ENCODE measurements at regions not wholly inside any gene's neighbourhood (a gene's known extent, or its start where the extent isn't known, plus 50 kb on each side); places are given as distances from the start of the nearest gene placed in this dataset.

DNA sequence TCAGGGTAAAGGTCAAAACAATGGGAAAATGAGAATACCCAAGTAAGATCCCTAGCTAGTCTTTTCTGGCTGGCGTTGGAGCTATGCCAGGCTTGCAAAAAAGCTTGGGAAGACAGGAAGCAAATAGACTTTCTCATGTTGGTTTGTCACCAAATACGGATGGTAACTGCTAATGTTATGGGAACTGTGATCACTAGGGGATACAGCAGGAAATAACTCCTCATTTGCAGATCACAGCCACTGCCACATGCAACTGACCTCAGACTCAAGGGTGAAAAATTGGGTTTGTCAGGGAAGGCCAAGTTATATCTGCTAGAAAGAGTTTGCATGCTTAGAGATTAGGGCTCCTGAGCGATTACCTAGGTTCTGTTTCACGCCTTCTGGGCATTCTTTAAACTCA is 162.9 kb downstream of the NHLRC3 start:
- ChIA-PET CTCF (no interaction called here), POLR2A (no interaction called here)
- TF ChIP-seq, protein P1, sequence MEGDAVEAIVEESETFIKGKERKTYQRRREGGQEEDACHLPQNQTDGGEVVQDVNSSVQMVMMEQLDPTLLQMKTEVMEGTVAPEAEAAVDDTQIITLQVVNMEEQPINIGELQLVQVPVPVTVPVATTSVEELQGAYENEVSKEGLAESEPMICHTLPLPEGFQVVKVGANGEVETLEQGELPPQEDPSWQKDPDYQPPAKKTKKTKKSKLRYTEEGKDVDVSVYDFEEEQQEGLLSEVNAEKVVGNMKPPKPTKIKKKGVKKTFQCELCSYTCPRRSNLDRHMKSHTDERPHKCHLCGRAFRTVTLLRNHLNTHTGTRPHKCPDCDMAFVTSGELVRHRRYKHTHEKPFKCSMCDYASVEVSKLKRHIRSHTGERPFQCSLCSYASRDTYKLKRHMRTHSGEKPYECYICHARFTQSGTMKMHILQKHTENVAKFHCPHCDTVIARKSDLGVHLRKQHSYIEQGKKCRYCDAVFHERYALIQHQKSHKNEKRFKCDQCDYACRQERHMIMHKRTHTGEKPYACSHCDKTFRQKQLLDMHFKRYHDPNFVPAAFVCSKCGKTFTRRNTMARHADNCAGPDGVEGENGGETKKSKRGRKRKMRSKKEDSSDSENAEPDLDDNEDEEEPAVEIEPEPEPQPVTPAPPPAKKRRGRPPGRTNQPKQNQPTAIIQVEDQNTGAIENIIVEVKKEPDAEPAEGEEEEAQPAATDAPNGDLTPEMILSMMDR (IDR thresholded peaks at IDR 0.05; ENCODE audit: insufficient read depth, low read length, missing control alignments) = no peak
- no peak for DNase-seq (ENCODE audit: low read depth, low spot score)
- no peak overlapping the region for H3K4me3 ChIP-seq (ENCODE audit: low read depth, low read length)

DNA sequence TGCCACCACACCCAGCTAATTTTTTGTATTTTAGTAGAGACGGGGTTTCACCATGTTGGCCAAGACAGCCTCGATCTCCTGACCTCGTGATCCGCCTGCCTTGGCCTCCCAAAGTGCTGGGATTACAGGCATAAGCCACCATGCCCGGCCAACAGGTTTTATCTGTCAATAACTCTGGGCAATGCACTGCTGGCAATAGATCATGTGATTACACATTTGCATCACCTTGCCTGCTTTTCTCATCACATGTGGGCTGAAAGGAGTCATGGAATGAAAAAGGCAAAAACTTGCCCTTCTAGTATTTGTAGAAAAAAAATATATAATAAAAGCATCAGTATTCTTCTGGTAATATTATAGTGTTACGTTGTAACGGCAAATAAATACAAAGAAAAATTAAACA is 164.5 kb downstream of the NHLRC3 start:
- ChIA-PET POLR2A (interaction anchor here (0.6 kb wide), 1 partner anchor 380 kb away, joined by 3 read pairs; no protein-coding TSS in a partner anchor), CTCF (interaction anchor here (1.1 kb wide), 1 partner anchor 10 kb away, joined by 3 read pairs; no protein-coding TSS in a partner anchor)

DNA sequence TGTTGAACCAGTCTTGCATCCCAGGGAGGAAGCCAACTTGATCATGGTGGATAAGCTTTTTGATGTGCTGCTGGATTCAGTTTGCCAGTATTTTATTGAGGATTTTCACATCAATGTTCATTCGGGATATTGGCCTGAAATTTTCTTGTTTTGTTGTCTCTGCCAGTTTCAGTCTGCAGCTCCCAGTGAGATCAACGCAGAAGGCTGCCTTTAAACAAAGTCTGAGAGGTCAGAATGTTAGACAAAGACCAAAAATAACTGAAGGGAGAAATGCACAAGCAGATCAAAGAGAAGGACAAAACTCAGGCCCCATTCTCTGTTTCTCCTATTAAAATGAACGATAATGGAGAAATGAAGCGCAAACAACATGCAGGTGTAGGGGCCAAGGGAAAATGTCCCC is 170.4 kb downstream of the NHLRC3 start:
- ChIA-PET CTCF (no interaction called here), POLR2A (no interaction called here)
- TF ChIP-seq, protein P1 (IDR thresholded peaks at IDR 0.05; ENCODE audit: insufficient read depth, low read length, missing control alignments) = no peak
- H3K4me3 ChIP-seq (ENCODE audit: low read depth, low read length) = no peak overlapping the region
- no peak for DNase-seq (ENCODE audit: low read depth, low spot score)

More for the DNA sequence above, 164.5 kb downstream of the NHLRC3 start:
- TF ChIP-seq, protein P1 (IDR thresholded peaks at IDR 0.05; ENCODE audit: insufficient read depth, low read length, missing control alignments) = no peak
- DNase-seq (ENCODE audit: low read depth, low spot score) = no peak
- no peak overlapping the region for H3K4me3 ChIP-seq (ENCODE audit: low read depth, low read length)

DNA sequence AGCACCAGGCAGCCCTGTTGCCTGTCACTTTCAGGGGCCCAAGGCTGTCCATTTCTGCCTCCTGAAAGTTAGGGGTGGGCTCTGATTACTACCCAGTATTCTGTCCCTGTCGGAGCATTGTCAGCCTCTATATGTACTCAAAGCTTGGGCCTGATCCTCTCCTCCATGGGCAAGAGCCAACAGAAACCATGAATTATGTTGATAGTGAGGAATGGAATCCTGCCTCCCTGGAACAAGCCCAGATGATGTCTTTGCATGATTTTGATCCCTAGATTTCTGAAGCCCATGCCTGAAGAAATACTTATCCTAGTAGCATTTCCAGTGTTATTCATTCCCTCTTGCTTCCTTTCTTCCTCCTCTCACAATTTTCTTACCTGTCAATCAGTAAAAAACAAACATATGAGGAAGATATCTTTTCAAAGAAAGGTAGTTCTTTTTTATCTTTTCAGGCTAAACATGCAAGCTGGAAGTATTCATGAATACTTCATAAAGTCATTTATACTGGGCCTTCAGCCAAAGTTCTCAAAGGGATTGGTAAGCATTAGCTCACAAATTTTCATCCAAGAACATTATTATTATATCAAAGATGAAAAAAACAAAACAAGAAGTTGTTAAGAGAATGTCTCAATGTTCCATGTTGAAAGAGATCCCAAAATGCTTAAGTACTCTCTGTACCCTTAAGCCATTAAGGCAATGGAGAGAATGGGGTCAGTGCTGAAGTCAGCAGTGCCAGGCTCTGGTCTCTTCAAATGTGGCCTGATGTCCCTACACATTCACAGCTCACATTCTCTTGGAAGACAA is 171.7 kb downstream of the NHLRC3 start:
- no peak overlapping the region for H3K4me3 ChIP-seq (ENCODE audit: low read depth, low read length)
- peak; percentile 5 for DNase-seq (ENCODE audit: low read depth, low spot score)
- ChIA-PET CTCF (interaction anchor here (0.9 to 1.1 kb wide), 2 partner anchors 159 to 402 kb away, joined by 3 read pairs; no protein-coding TSS in a partner anchor), POLR2A (no interaction called here)
- TF ChIP-seq, protein P1 (IDR thresholded peaks at IDR 0.05; ENCODE audit: insufficient read depth, low read length, missing control alignments) = no peak

DNA sequence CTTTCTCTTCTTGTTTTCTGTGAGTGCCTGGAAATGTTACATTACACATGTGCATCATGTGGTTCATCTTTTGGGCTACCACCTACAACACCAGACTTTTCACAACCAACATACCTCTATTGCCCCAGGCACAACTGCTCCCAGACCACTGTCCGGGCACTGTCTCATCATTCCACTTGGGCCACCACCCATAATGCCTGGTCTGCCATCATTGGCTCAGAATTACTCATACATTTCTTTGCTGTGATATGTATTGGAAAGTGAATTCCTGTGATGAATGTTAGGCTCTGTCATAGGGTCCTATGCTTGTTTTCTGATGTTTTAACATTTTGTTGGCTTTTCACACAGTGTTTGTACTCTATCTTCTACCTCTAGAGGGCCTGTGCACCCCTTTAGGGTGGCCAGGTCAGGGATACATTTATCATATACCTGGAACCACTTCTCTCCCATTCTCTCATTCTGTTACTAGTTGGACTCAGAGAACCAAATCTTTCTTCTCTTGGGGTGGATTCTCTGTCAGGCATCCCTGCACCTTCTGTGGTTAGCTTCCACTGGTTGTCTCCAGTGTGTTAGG is 172.8 kb downstream of the NHLRC3 start:
- ChIA-PET POLR2A (no interaction called here), CTCF (no interaction called here)
- DNase-seq (ENCODE audit: low read depth, low spot score) = no peak
- TF ChIP-seq, protein P1 (IDR thresholded peaks at IDR 0.05; ENCODE audit: insufficient read depth, low read length, missing control alignments) = no peak
- no peak overlapping the region for H3K4me3 ChIP-seq (ENCODE audit: low read depth, low read length)

DNA sequence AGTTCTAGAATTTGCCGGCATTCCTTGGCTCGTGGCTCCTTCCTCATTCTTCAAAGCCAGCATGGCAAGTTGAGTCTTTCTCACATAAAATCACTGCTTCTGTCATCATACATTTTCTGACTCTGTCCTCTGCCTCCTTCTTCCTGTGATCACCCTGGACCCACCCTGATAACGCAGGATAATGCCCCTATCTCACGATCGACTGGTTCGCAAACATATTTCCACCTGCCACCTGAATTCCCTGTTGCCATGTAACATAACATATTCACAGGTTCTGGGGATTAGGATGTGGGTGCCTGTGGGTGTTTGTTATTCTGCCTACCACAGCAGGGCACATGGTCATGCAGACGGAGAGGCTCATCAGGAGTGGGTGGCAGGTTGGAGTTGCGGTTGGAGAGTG is 177.7 kb downstream of the NHLRC3 start:
- no peak overlapping the region for H3K4me3 ChIP-seq (ENCODE audit: low read depth, low read length)
- TF ChIP-seq, protein P1 (IDR thresholded peaks at IDR 0.05; ENCODE audit: insufficient read depth, low read length, missing control alignments) = no peak
- no peak for DNase-seq (ENCODE audit: low read depth, low spot score)
- ChIA-PET CTCF (no interaction called here), POLR2A (no interaction called here)
